Endothelial cell of umbilical vein (primary cell): ENCODE measurements at regions not wholly inside any gene's neighbourhood (a gene's known extent, or its start where the extent isn't known, plus 50 kb on each side); places are given as distances from the start of the nearest gene placed in this dataset.

Experiments used
- BruUV-seq: library from RNA; stranded (reverse); fragments of 400-500 nt; replicated peaks from 2 replicates; lab custom pipeline; 2021; lab: Mats Ljungman, UMichigan
- CTCF ChIA-PET: fragments of 300-600, 350-600 bp; sonication (Branson Sonifier 250); formaldehyde crosslinking; loops from one replicate; lab custom pipeline; 2021; ENCODE audit warnings: antibody characterized with exemption, inconsistent platforms; lab: Charles Lee
- POLR2A ChIA-PET: fragments of 300-600, 350-600 bp; sonication (Branson Sonifier 250); formaldehyde crosslinking; loops from one replicate; lab custom pipeline; 2021; ENCODE audit warnings: antibody characterized with exemption, inconsistent platforms; lab: Charles Lee
- DNase-seq: peaks from one replicate; pipeline ENCODE4 v3.0.0-alpha.2; 2011; ENCODE audit warnings: low read depth, low spot score
- FAIRE-seq: peaks from 2 replicates; lab custom pipeline; 2011; peaks lifted over from hg19 to GRCh38; lab: Jason Lieb, UNC
- H2AFZ ChIP-seq: 2 replicates; pipeline ENCODE4 v1.6.0; 2012; ENCODE audit warnings: low read depth, low read length, control low read depth, inconsistent platforms
- H3K27ac ChIP-seq: 2 replicates; pipeline ENCODE4 v1.5.1; 2011; ENCODE audit warnings: low read depth, mild to moderate bottlenecking, control low read depth, low read length, moderate library complexity; ENCODE audit not compliant: insufficient read depth
- H3K27me3 ChIP-seq, 2 experiments: 2 replicates each; pipeline versions ENCODE4 v1.6.0 to v1.6.1; 2011; ENCODE audit warnings: low read length in 2 of 2, mixed read lengths in 1 of 2; ENCODE audit not compliant: control insufficient read depth in 2 of 2, insufficient read depth in 2 of 2
- H3K36me3 ChIP-seq, 2 experiments: 2 replicates in 1 of 2; 3 replicates in 1 of 2; pipeline ENCODE4 v1.5.1; 2011; ENCODE audit warnings: low read length in 2 of 2, mild to moderate bottlenecking in 1 of 2, moderate library complexity in 1 of 2; ENCODE audit not compliant: control insufficient read depth in 2 of 2, insufficient read depth in 2 of 2; ENCODE audit errors: extremely low read depth in 1 of 2
- H3K4me1 ChIP-seq: 3 replicates; pipeline ENCODE4 v1.5.1; 2011; ENCODE audit warnings: mild to moderate bottlenecking, low read length; ENCODE audit not compliant: control insufficient read depth, insufficient read depth; ENCODE audit errors: extremely low read depth
- H3K4me2 ChIP-seq: 2 replicates; pipeline ENCODE4 v1.6.1; 2011; ENCODE audit warnings: low read length, control low read depth, mixed read lengths; ENCODE audit not compliant: insufficient read depth
- H3K4me3 ChIP-seq, 3 experiments: fragments of 200-600 bp in 1 of 3; sonication (generic), shearing (Covaris generic) in 1 of 3; replicated peaks in 1 of 3; 2 replicates each; pipeline ENCODE4 v1.5.1; 2011 to 2016; ENCODE audit warnings: control low read depth in 3 of 3, low read length in 3 of 3, mild to moderate bottlenecking in 2 of 3, inconsistent platforms in 1 of 3, low read depth in 1 of 3, moderate library complexity in 1 of 3; ENCODE audit not compliant: insufficient read depth in 1 of 3
- H3K79me2 ChIP-seq: 2 replicates; pipeline ENCODE4 v1.6.0; 2012; ENCODE audit warnings: low read length, inconsistent platforms; ENCODE audit not compliant: control insufficient read depth, insufficient read depth
- H3K9ac ChIP-seq: replicated peaks from 2 replicates; pipeline ENCODE3; 2011; ENCODE audit warnings: low read length, control low read depth; ENCODE audit not compliant: insufficient read depth; ENCODE audit errors: extremely low read depth
- H3K9me1 ChIP-seq: replicated peaks from 3 replicates; pipeline ENCODE4 v1.6.0; 2011; ENCODE audit warnings: mild to moderate bottlenecking, low read length; ENCODE audit not compliant: control insufficient read depth, insufficient read depth; ENCODE audit errors: extremely low read depth
- H3K9me3 ChIP-seq: replicated peaks from 2 replicates; pipeline ENCODE4 v1.5.1; 2012; ENCODE audit warnings: low read length, inconsistent platforms; ENCODE audit not compliant: control insufficient read depth, insufficient read depth
- H4K20me1 ChIP-seq: replicated peaks from 2 replicates; pipeline ENCODE3; 2011; ENCODE audit warnings: mild to moderate bottlenecking, low read length; ENCODE audit not compliant: control insufficient read depth, insufficient read depth; ENCODE audit errors: extremely low read depth
- EZH2 ChIP-seq: IDR thresholded peaks from 2 replicates; pipeline ENCODE4 v1.6.1; 2012; ENCODE audit warnings: borderline replicate concordance, low read depth, mild to moderate bottlenecking, moderate library complexity, low read length, inconsistent platforms; ENCODE audit not compliant: severe bottlenecking
- FOS ChIP-seq: IDR thresholded peaks from 2 replicates; pipeline ENCODE4 v1.6.1; 2011; ENCODE audit warnings: mild to moderate bottlenecking, low read length, moderate library complexity, borderline replicate concordance; ENCODE audit not compliant: insufficient read depth
- GATA2 ChIP-seq: IDR thresholded peaks from 2 replicates; pipeline ENCODE4 v1.7.0; 2011; ENCODE audit warnings: low read depth, mild to moderate bottlenecking, moderate library complexity, mixed read lengths, low read length; ENCODE audit not compliant: insufficient read length, insufficient read depth
- JUN ChIP-seq: IDR thresholded peaks from 2 replicates; pipeline ENCODE4 v1.6.1; 2011; ENCODE audit warnings: borderline replicate concordance, low read depth; ENCODE audit not compliant: insufficient read length, insufficient read depth
- MYC ChIP-seq: IDR thresholded peaks from one replicate; pipeline ENCODE4 v1.6.1; 2011; ENCODE audit warnings: mild to moderate bottlenecking, low read depth, low read length
- POLR2A ChIP-seq: IDR thresholded peaks from 2 replicates; pipeline ENCODE4 v1.6.1; 2012; ENCODE audit warnings: low read depth, mild to moderate bottlenecking, control low read depth, low read length
- POLR2AphosphoS5 ChIP-seq: IDR thresholded peaks from 2 replicates; pipeline ENCODE4 v1.6.1; 2012; ENCODE audit warnings: low read depth, mild to moderate bottlenecking, control low read depth, low read length, moderate library complexity; ENCODE audit not compliant: insufficient read depth
- dilution Hi-C: fragments of 300-500 bp; cut with MboI; formaldehyde crosslinking; loops from one replicate; pipeline ENCODE4 v1.15.0; 2019; ENCODE audit warnings: low sequenced_read_pairs; ENCODE audit not compliant: extremely low pct_ligation_motif_present
- intact Hi-C: fragments of 100-400 bp; cut with micrococcal nuclease; formaldehyde crosslinking; loops from one replicate; pipeline ENCODE4 v1.10.0; 2022
- TF ChIP-seq, protein P1 (sequence below), 2 donors: IDR thresholded peaks; 1 replicate in 1 of 2; 2 replicates in 1 of 2; pipeline ENCODE4 v1.5.1; 2011; ENCODE audit warnings: low read length in 2 of 2, mild to moderate bottlenecking in 2 of 2, moderate library complexity in 2 of 2, control low read depth in 1 of 2, inconsistent platforms in 1 of 2, low read depth in 1 of 2; ENCODE audit not compliant: insufficient read depth in 1 of 2; ENCODE audit errors: extremely low read depth in 1 of 2
- TF ChIP-seq, protein P2 (sequence below): IDR thresholded peaks from 2 replicates; pipeline ENCODE4 v1.6.1; 2011; ENCODE audit not compliant: insufficient read depth, insufficient read length

DNA sequence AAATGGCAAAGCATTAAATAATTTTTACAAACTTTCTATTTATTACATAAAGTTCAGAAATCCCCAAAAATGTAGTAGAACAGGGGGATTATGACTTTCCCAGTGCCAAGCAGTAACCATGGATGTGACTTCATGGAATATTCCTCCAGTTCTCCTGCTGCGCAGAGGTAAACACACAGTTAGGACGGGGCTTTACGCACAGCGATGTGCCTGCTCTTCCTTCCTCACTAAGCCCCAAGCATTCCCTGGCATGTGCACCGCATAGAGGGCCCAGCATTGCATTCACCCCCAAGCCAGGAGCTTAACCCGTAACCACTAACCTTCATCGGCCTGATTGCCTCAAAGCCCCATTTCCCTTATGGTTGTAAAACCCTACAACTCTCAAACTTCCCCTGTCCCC lies 471.7 kb downstream of the SOX11 start:
- CTCF ChIA-PET: no interaction called here
- BruUV-seq: no TSS peak

More for the DNA sequence above, 471.7 kb downstream of the SOX11 start:
- no peaks in the 10 kb centered on the region for H3K27me3 ChIP-seq
- no peak overlapping the region for H3K4me3 ChIP-seq
- no peak for DNase-seq
- no peaks in the 10 kb centered on the region for H3K4me1 ChIP-seq
- intact Hi-C loops: no loop called here
- no peaks in the 10 kb centered on the region for H4K20me1 ChIP-seq
- H3K4me2 ChIP-seq: no peak overlapping the region
- H3K36me3 ChIP-seq: no peaks in the 10 kb centered on the region
- H3K9me1 ChIP-seq: no peaks in the 10 kb centered on the region
- FAIRE-seq: no peak
- POLR2A ChIA-PET: no interaction called here
- no peak overlapping the region for H3K27ac ChIP-seq
- H2AFZ ChIP-seq: no peak overlapping the region
- no peak for TF ChIP-seq EZH2
- no peak for TF ChIP-seq POLR2AphosphoS5
- TF ChIP-seq, protein P1, sequence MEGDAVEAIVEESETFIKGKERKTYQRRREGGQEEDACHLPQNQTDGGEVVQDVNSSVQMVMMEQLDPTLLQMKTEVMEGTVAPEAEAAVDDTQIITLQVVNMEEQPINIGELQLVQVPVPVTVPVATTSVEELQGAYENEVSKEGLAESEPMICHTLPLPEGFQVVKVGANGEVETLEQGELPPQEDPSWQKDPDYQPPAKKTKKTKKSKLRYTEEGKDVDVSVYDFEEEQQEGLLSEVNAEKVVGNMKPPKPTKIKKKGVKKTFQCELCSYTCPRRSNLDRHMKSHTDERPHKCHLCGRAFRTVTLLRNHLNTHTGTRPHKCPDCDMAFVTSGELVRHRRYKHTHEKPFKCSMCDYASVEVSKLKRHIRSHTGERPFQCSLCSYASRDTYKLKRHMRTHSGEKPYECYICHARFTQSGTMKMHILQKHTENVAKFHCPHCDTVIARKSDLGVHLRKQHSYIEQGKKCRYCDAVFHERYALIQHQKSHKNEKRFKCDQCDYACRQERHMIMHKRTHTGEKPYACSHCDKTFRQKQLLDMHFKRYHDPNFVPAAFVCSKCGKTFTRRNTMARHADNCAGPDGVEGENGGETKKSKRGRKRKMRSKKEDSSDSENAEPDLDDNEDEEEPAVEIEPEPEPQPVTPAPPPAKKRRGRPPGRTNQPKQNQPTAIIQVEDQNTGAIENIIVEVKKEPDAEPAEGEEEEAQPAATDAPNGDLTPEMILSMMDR (IDR thresholded peaks at IDR 0.05; ENCODE audit: extremely low read depth in 1 of 2, insufficient read depth in 1 of 2, low read depth in 1 of 2, low read length in 2 of 2): no peak
- TF ChIP-seq POLR2A: no peak
- TF ChIP-seq, protein P2, sequence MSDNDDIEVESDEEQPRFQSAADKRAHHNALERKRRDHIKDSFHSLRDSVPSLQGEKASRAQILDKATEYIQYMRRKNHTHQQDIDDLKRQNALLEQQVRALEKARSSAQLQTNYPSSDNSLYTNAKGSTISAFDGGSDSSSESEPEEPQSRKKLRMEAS: no peak
- TF ChIP-seq JUN: no peak
- TF ChIP-seq GATA2: no peak
- no peak for TF ChIP-seq MYC
- no peak for TF ChIP-seq FOS
- peaks cover 4% of the 10 kb centered on the region for H3K9me3 ChIP-seq
- H3K79me2 ChIP-seq: no peaks in the 10 kb centered on the region
- dilution Hi-C loops: no loop called here
- no peak overlapping the region for H3K9ac ChIP-seq
